ENCODE measurements at regions not wholly inside any gene's neighbourhood (a gene's known extent, or its start where the extent isn't known, plus 50 kb on each side); places are given as distances from the start of the nearest gene placed in this dataset.

DNA sequence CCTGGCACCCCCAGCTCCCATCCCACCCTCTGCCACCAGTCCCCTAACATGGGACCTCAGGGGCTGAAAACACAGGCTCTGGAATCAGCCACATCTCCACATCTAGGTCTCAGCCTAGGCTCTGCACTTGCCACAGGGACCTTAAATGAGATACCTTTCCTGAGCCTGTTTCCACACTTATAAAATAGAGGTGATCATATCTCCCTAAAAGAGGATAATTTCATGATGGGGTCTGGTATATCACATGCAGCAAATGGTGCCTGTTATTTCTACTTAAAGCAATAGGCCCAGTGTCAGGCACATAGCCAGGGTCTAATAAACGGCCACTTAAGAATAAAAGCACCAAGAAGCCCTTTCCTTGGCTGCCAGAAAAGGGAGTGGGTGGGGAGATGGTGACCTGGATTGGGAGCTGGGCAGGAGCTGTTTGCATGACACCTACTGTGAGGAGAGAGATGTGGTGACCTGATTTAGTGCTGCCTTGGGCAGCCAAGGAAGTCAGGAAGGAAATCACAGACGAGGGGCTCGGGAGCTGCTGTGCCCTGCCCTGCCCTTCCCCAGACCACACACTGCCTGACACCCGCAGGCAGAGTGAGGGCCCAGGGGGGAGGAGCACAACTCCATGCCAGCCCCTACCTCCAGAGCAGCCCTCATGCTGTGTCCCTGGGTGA is 71.2 kb downstream of the IRF2BPL start:
- TF ChIP-seq, protein P1, sequence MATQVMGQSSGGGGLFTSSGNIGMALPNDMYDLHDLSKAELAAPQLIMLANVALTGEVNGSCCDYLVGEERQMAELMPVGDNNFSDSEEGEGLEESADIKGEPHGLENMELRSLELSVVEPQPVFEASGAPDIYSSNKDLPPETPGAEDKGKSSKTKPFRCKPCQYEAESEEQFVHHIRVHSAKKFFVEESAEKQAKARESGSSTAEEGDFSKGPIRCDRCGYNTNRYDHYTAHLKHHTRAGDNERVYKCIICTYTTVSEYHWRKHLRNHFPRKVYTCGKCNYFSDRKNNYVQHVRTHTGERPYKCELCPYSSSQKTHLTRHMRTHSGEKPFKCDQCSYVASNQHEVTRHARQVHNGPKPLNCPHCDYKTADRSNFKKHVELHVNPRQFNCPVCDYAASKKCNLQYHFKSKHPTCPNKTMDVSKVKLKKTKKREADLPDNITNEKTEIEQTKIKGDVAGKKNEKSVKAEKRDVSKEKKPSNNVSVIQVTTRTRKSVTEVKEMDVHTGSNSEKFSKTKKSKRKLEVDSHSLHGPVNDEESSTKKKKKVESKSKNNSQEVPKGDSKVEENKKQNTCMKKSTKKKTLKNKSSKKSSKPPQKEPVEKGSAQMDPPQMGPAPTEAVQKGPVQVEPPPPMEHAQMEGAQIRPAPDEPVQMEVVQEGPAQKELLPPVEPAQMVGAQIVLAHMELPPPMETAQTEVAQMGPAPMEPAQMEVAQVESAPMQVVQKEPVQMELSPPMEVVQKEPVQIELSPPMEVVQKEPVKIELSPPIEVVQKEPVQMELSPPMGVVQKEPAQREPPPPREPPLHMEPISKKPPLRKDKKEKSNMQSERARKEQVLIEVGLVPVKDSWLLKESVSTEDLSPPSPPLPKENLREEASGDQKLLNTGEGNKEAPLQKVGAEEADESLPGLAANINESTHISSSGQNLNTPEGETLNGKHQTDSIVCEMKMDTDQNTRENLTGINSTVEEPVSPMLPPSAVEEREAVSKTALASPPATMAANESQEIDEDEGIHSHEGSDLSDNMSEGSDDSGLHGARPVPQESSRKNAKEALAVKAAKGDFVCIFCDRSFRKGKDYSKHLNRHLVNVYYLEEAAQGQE (IDR thresholded peaks at IDR 0.05), result no peak
- TF ChIP-seq POLR2A (IDR thresholded peaks at IDR 0.05; ENCODE audit: low read length), result no peak
- no peak for TF ChIP-seq RAD21 (conservative IDR thresholded peaks at IDR 0.05 in 1 of 2, IDR thresholded peaks at IDR 0.05 in 1 of 2)
- TF ChIP-seq CTCF (IDR thresholded peaks at IDR 0.05), result no peak
- no peak for TF ChIP-seq MAZ (IDR thresholded peaks at IDR 0.05; ENCODE audit: borderline replicate concordance, low read depth, low read length)
- no peak for TF ChIP-seq EP300 (IDR thresholded peaks at IDR 0.05)
- no peak for TF ChIP-seq JUN (IDR thresholded peaks at IDR 0.05)
- no peak for TF ChIP-seq ZC3H11A (IDR thresholded peaks at IDR 0.05)
- TF ChIP-seq MAFK (IDR thresholded peaks at IDR 0.05; ENCODE audit: partially characterized antibody), result no peak
